ENCODE measurements at regions not wholly inside any gene's neighbourhood (a gene's known extent, or its start where the extent isn't known, plus 50 kb on each side); places are given as distances from the start of the nearest gene placed in this dataset.

DNA sequence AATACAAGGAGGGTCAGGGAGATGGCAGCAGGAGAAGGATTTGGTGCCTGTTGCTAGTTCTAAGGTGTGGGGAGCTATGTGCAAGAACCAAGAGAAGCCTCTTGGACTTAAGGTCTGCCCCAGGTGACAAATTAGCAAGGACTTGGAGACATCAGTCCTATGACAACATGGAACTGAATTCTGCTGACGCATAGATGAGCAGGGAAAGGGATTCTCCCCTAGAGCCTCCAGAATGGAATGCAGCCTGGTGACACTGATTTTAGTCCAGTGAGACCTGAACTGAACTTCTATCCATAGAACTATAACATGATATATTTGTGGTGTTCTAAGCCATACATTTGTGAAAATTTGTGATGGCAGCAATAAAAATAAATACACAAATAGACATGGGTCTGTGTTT, 215.6 kb downstream of the ESM1 start:
- Histone ChIP-seq H3K4me3 (no peak overlapping the region), H3K9ac (ENCODE audit: insufficient read depth in 1 of 2, low read length in 2 of 2) (no peak overlapping the region), H3K36me3 (ENCODE audit: control insufficient read depth in 4 of 4, insufficient read depth in 4 of 4, low read length in 4 of 4) (no peaks in the 10 kb centered on the region), H3K27me3 (ENCODE audit: control insufficient read depth in 3 of 3, insufficient read depth in 3 of 3, low read length in 2 of 3) (no peaks in the 10 kb centered on the region), H3K9me3 (ENCODE audit: control insufficient read depth in 4 of 4, insufficient read depth in 3 of 4, low read length in 3 of 4) (no peaks in the 10 kb centered on the region), H3K27ac (ENCODE audit: low read depth in 1 of 2, low read length in 1 of 2) (no peak overlapping the region), H3K4me1 (ENCODE audit: control insufficient read depth in 5 of 5, insufficient read depth in 5 of 5, low read length in 5 of 5) (peaks cover 0 to 9% (median 0%) of the 10 kb centered on the region in 5 donors)
- ATAC-seq (ENCODE audit: insufficient read depth, low FRiP score) (no peak), DNase-seq (no peak)
- 96 to 100% methylated on average over 1 of the region's 1 CpG for WGBS, 2 donors
- TF ChIP-seq, protein P1, sequence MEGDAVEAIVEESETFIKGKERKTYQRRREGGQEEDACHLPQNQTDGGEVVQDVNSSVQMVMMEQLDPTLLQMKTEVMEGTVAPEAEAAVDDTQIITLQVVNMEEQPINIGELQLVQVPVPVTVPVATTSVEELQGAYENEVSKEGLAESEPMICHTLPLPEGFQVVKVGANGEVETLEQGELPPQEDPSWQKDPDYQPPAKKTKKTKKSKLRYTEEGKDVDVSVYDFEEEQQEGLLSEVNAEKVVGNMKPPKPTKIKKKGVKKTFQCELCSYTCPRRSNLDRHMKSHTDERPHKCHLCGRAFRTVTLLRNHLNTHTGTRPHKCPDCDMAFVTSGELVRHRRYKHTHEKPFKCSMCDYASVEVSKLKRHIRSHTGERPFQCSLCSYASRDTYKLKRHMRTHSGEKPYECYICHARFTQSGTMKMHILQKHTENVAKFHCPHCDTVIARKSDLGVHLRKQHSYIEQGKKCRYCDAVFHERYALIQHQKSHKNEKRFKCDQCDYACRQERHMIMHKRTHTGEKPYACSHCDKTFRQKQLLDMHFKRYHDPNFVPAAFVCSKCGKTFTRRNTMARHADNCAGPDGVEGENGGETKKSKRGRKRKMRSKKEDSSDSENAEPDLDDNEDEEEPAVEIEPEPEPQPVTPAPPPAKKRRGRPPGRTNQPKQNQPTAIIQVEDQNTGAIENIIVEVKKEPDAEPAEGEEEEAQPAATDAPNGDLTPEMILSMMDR (IDR thresholded peaks at IDR 0.05; ENCODE audit: control extremely low read depth, extremely low read depth): no peak

DNA sequence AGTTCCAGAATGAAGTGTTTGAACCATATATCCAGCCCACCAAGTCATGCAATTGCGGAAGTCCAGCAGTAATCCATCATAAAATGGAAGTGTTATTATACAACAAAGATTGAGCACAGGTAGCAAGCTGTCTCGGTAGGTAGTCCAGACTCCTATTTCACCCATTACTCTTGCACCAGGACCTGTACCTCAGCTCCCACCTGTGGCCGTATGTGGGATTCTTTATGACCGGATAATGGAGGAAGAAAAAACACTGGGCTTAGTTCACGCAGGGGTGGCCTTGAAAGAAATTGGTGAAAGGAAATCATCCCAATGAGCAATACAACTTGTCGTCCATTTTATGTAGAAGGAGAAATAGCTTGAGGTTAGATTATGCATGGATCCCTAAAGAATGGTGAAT, 216.3 kb downstream of the ESM1 start:
- no peaks in the 10 kb centered on the region for H3K9me3 ChIP-seq (ENCODE audit: control insufficient read depth in 4 of 4, insufficient read depth in 3 of 4, low read length in 3 of 4)
- H3K27me3 ChIP-seq (ENCODE audit: control insufficient read depth in 3 of 3, insufficient read depth in 3 of 3, low read length in 2 of 3): no peaks in the 10 kb centered on the region
- no peak overlapping the region for H3K9ac ChIP-seq (ENCODE audit: insufficient read depth in 1 of 2, low read length in 2 of 2)
- TF ChIP-seq, protein P1 (IDR thresholded peaks at IDR 0.05; ENCODE audit: control extremely low read depth, extremely low read depth): no peak
- H3K4me3 ChIP-seq: no peak overlapping the region
- ATAC-seq (ENCODE audit: insufficient read depth, low FRiP score) (no peak), DNase-seq (no peak)
- no peaks in the 10 kb centered on the region for H3K36me3 ChIP-seq (ENCODE audit: control insufficient read depth in 4 of 4, insufficient read depth in 4 of 4, low read length in 4 of 4)
- no peak overlapping the region for H3K27ac ChIP-seq (ENCODE audit: low read depth in 1 of 2, low read length in 1 of 2)
- WGBS, 2 donors: 87 to 93% methylated on average over 6 of the region's 6 CpGs
- H3K4me1 ChIP-seq (ENCODE audit: control insufficient read depth in 5 of 5, insufficient read depth in 5 of 5, low read length in 5 of 5): peaks cover 0 to 9% (median 0%) of the 10 kb centered on the region in 5 donors

DNA sequence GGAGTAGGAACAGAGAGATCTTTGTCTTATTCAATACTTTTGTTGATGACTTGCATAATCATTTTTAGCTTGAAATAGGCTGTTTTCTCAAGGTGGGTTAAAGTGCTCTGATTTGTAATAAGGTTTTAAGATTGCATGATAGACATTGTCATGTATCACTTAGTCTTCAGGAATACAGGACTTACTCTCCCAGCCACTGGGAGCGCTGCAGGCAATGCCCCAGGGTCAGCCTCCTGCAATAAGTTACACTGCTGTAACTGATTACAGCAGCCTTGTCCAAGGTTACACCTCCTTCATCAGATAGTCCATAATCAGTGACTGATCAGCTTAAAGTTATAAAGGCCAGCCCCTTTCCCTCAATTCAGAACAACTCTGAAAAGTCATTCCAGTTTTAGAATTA, 218.6 kb downstream of the ESM1 start:
- Histone ChIP-seq H3K27ac (ENCODE audit: low read depth in 1 of 2, low read length in 1 of 2) (no peak overlapping the region), H3K4me1 (ENCODE audit: control insufficient read depth in 5 of 5, insufficient read depth in 5 of 5, low read length in 5 of 5) (peaks cover 0 to 9% (median 0%) of the 10 kb centered on the region in 5 donors), H3K36me3 (ENCODE audit: control insufficient read depth in 4 of 4, insufficient read depth in 4 of 4, low read length in 4 of 4) (no peaks in the 10 kb centered on the region), H3K9me3 (ENCODE audit: control insufficient read depth in 4 of 4, insufficient read depth in 3 of 4, low read length in 3 of 4) (no peaks in the 10 kb centered on the region), H3K4me3 (no peak overlapping the region), H3K27me3 (ENCODE audit: control insufficient read depth in 3 of 3, insufficient read depth in 3 of 3, low read length in 2 of 3) (no peaks in the 10 kb centered on the region), H3K9ac (ENCODE audit: insufficient read depth in 1 of 2, low read length in 2 of 2) (no peak overlapping the region)
- no peak for DNase-seq
- no peak for ATAC-seq (ENCODE audit: insufficient read depth, low FRiP score)
- WGBS, 2 donors: 57 to 98% methylated on average over 1 of the region's 1 CpG
- TF ChIP-seq, protein P1 (IDR thresholded peaks at IDR 0.05; ENCODE audit: control extremely low read depth, extremely low read depth): no peak

Data from lung (tissue), 11 donors.